ENCODE measurements at regions not wholly inside any gene's neighbourhood (a gene's known extent, or its start where the extent isn't known, plus 50 kb on each side); places are given as distances from the start of the nearest gene placed in this dataset.

GRCh38 chr13:107643615-107644014 lies 571.7 kb downstream of the LIG4 start:
- TF ChIP-seq EZH2 (IDR thresholded peaks at IDR 0.05; ENCODE audit: borderline replicate concordance, insufficient read depth, low read length, poor library complexity, severe bottlenecking) (no peak), POLR2AphosphoS5 (IDR thresholded peaks at IDR 0.05) (no peak), EP300 (conservative IDR thresholded peaks at IDR 0.05; ENCODE audit: poor library complexity, severe bottlenecking) (no peak), MXI1 (conservative IDR thresholded peaks at IDR 0.05; ENCODE audit: poor library complexity, severe bottlenecking) (no peak), SMC3 (conservative IDR thresholded peaks at IDR 0.05; ENCODE audit: poor library complexity) (no peak), RAD21 (conservative IDR thresholded peaks at IDR 0.05) (no peak)
- TF ChIP-seq, protein P1, sequence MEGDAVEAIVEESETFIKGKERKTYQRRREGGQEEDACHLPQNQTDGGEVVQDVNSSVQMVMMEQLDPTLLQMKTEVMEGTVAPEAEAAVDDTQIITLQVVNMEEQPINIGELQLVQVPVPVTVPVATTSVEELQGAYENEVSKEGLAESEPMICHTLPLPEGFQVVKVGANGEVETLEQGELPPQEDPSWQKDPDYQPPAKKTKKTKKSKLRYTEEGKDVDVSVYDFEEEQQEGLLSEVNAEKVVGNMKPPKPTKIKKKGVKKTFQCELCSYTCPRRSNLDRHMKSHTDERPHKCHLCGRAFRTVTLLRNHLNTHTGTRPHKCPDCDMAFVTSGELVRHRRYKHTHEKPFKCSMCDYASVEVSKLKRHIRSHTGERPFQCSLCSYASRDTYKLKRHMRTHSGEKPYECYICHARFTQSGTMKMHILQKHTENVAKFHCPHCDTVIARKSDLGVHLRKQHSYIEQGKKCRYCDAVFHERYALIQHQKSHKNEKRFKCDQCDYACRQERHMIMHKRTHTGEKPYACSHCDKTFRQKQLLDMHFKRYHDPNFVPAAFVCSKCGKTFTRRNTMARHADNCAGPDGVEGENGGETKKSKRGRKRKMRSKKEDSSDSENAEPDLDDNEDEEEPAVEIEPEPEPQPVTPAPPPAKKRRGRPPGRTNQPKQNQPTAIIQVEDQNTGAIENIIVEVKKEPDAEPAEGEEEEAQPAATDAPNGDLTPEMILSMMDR (IDR thresholded peaks at IDR 0.05; ENCODE audit: poor library complexity, severe bottlenecking): no peak
- TF ChIP-seq, protein P2, sequence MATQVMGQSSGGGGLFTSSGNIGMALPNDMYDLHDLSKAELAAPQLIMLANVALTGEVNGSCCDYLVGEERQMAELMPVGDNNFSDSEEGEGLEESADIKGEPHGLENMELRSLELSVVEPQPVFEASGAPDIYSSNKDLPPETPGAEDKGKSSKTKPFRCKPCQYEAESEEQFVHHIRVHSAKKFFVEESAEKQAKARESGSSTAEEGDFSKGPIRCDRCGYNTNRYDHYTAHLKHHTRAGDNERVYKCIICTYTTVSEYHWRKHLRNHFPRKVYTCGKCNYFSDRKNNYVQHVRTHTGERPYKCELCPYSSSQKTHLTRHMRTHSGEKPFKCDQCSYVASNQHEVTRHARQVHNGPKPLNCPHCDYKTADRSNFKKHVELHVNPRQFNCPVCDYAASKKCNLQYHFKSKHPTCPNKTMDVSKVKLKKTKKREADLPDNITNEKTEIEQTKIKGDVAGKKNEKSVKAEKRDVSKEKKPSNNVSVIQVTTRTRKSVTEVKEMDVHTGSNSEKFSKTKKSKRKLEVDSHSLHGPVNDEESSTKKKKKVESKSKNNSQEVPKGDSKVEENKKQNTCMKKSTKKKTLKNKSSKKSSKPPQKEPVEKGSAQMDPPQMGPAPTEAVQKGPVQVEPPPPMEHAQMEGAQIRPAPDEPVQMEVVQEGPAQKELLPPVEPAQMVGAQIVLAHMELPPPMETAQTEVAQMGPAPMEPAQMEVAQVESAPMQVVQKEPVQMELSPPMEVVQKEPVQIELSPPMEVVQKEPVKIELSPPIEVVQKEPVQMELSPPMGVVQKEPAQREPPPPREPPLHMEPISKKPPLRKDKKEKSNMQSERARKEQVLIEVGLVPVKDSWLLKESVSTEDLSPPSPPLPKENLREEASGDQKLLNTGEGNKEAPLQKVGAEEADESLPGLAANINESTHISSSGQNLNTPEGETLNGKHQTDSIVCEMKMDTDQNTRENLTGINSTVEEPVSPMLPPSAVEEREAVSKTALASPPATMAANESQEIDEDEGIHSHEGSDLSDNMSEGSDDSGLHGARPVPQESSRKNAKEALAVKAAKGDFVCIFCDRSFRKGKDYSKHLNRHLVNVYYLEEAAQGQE (IDR thresholded peaks at IDR 0.05; ENCODE audit: borderline replicate concordance): no peak

Measured in neural cell (in vitro differentiated cells).